IMR-90 (cell line): ENCODE measurements at regions not wholly inside any gene's neighbourhood (a gene's known extent, or its start where the extent isn't known, plus 50 kb on each side); places are given as distances from the start of the nearest gene placed in this dataset.

Experiments
- ATAC-seq: fragments of 200-7000 bp; cut with Tn5 transposase; 2 replicates; pipeline ENCODE4 v1.9.1; 2020; ENCODE audit warnings: low read depth, mild to moderate bottlenecking, moderate library complexity
- BruUV-seq: library from RNA; stranded (reverse); fragments of 400-500 nt; replicated peaks from 2 replicates; lab custom pipeline; 2021; lab: Mats Ljungman, UMichigan
- CTCF ChIA-PET: fragments of 300-600 bp; formaldehyde crosslinking; extraction: SDS; loops from one replicate; lab custom pipeline; 2021; ENCODE audit warnings: antibody characterized with exemption; lab: Yijun Ruan, JAX
- POLR2A ChIA-PET: fragments of 300-600 bp; sonication (Branson Sonifier 250); formaldehyde crosslinking; loops from one replicate; lab custom pipeline; 2022; ENCODE audit warnings: antibody characterized with exemption; ENCODE audit not compliant: unreplicated experiment; lab: Charles Lee
- DNase-seq: peaks from one replicate; pipeline ENCODE4 v3.0.0; 2013
- H2AFZ ChIP-seq: replicated peaks from 2 replicates; pipeline ENCODE3; 2013; ENCODE audit warnings: low read length, mild to moderate bottlenecking; ENCODE audit not compliant: poor library complexity
- H2AK5ac ChIP-seq: 2 replicates; pipeline ENCODE4 v1.6.1; 2013; ENCODE audit warnings: low read depth, low read length, inconsistent platforms
- H2AK9ac ChIP-seq: replicated peaks from 2 replicates; pipeline ENCODE3; 2013; ENCODE audit warnings: mild to moderate bottlenecking, low read depth, low read length, moderate library complexity; ENCODE audit not compliant: poor library complexity
- H2BK120ac ChIP-seq: 2 replicates; pipeline ENCODE4 v1.6.1; 2013; ENCODE audit warnings: low read depth, low read length, inconsistent platforms
- H2BK15ac ChIP-seq: 3 replicates; pipeline ENCODE4 v1.6.1; 2013; ENCODE audit warnings: low read depth, low read length, inconsistent platforms
- H2BK20ac ChIP-seq: 2 replicates; pipeline ENCODE4 v1.6.1; 2013; ENCODE audit warnings: low read depth, mild to moderate bottlenecking, inconsistent platforms, low read length, moderate library complexity
- H2BK5ac ChIP-seq: 2 replicates; pipeline ENCODE4 v1.6.1; 2013; ENCODE audit warnings: mild to moderate bottlenecking, low read depth, low read length, inconsistent platforms; ENCODE audit not compliant: poor library complexity, severe bottlenecking
- H3K14ac ChIP-seq: replicated peaks from 2 replicates; pipeline ENCODE4 v1.6.1; 2013; ENCODE audit warnings: low read depth, low read length, inconsistent platforms
- H3K18ac ChIP-seq: 2 replicates; pipeline ENCODE4 v1.6.1; 2013; ENCODE audit warnings: low read depth, low read length, control low read depth
- H3K23ac ChIP-seq: 2 replicates; pipeline ENCODE4 v1.6.1; 2013; ENCODE audit warnings: low read depth, low read length, inconsistent platforms
- H3K27ac ChIP-seq: 2 replicates; pipeline ENCODE4 v1.5.1; 2013; ENCODE audit warnings: mild to moderate bottlenecking, control low read depth, low read length; ENCODE audit not compliant: insufficient read depth
- H3K27me3 ChIP-seq: 2 replicates; pipeline ENCODE4 v1.6.1; 2013; ENCODE audit warnings: low read length; ENCODE audit not compliant: control insufficient read depth, insufficient read depth
- H3K36me3 ChIP-seq: 2 replicates; pipeline ENCODE4 v1.6.1; 2013; ENCODE audit warnings: low read length, mixed read lengths; ENCODE audit not compliant: control insufficient read depth, insufficient read depth
- H3K4ac ChIP-seq: 2 replicates; pipeline ENCODE4 v1.6.1; 2013; ENCODE audit warnings: low read depth, low read length, inconsistent platforms
- H3K4me1 ChIP-seq: 2 replicates; pipeline ENCODE4 v1.6.1; 2013; ENCODE audit warnings: low read length, mixed read lengths; ENCODE audit not compliant: control insufficient read depth, insufficient read depth
- H3K4me2 ChIP-seq: 2 replicates; pipeline ENCODE4 v1.6.1; 2013; ENCODE audit warnings: low read depth, mild to moderate bottlenecking, control low read depth, low read length, moderate library complexity
- H3K4me3 ChIP-seq: 2 replicates; pipeline ENCODE4 v1.5.1; 2013; ENCODE audit warnings: low read depth, mild to moderate bottlenecking, control low read depth, low read length, moderate library complexity; ENCODE audit not compliant: insufficient read depth
- H3K56ac ChIP-seq: 2 replicates; pipeline ENCODE4 v1.6.1; 2013; ENCODE audit warnings: low read length, inconsistent platforms; ENCODE audit not compliant: insufficient read depth; ENCODE audit errors: extremely low read depth
- H3K79me1 ChIP-seq, 2 experiments: 2 replicates each; pipeline ENCODE4 v1.6.1; 2013; ENCODE audit warnings: low read length in 2 of 2, inconsistent platforms in 1 of 2, low read depth in 1 of 2
- H3K9ac ChIP-seq: 2 replicates; pipeline ENCODE4 v1.6.1; 2013; ENCODE audit warnings: low read depth, low read length, control low read depth
- H3K9me1 ChIP-seq: 2 replicates; pipeline ENCODE4 v1.6.1; 2013; ENCODE audit warnings: low read length, inconsistent platforms; ENCODE audit not compliant: insufficient read depth
- H3K9me3 ChIP-seq: 2 replicates; pipeline ENCODE4 v1.6.1; 2013; ENCODE audit warnings: low read length; ENCODE audit not compliant: control insufficient read depth, insufficient read depth
- H4K20me1 ChIP-seq: 2 replicates; pipeline ENCODE4 v1.6.1; 2013; ENCODE audit warnings: low read length, inconsistent platforms; ENCODE audit not compliant: insufficient read depth
- H4K5ac ChIP-seq: 2 replicates; pipeline ENCODE4 v1.6.1; 2013; ENCODE audit warnings: mild to moderate bottlenecking, low read depth, low read length, control low read depth
- H4K8ac ChIP-seq, 2 experiments: 2 replicates each; pipeline ENCODE4 v1.6.1; 2013; ENCODE audit warnings: low read depth in 2 of 2, low read length in 2 of 2, control low read depth in 1 of 2, inconsistent platforms in 1 of 2
- H4K91ac ChIP-seq: 2 replicates; pipeline ENCODE4 v1.6.1; 2013; ENCODE audit warnings: low read depth, low read length, inconsistent platforms; ENCODE audit not compliant: insufficient read depth
- BHLHE40 ChIP-seq: fragments of 150-350 bp; IDR thresholded peaks from 2 replicates; pipeline ENCODE4 v1.6.1; 2016; ENCODE audit warnings: mild to moderate bottlenecking, low read depth, low read length
- CEBPB ChIP-seq: IDR thresholded peaks from 2 replicates; pipeline ENCODE4 v1.6.1; 2012; ENCODE audit warnings: low read depth, low read length, improper control_type of control experiment
- CHD1 ChIP-seq: IDR thresholded peaks from 2 replicates; pipeline ENCODE4 v1.6.1; 2012; ENCODE audit warnings: low read depth, low read length, improper control_type of control experiment
- ELK1 ChIP-seq: fragments of 150-350 bp; IDR thresholded peaks from 2 replicates; pipeline ENCODE4 v1.6.1; 2016; ENCODE audit warnings: low read depth, mild to moderate bottlenecking, low read length, moderate library complexity, borderline replicate concordance
- FOS ChIP-seq: fragments of 150-350 bp; IDR thresholded peaks from 2 replicates; pipeline ENCODE4 v1.6.1; 2016; ENCODE audit warnings: low read depth, low read length
- MAFK ChIP-seq: IDR thresholded peaks from 2 replicates; pipeline ENCODE4 v1.6.1; 2012; ENCODE audit warnings: low read depth, low read length, improper control_type of control experiment
- MAZ ChIP-seq: IDR thresholded peaks from 2 replicates; pipeline ENCODE4 v1.6.1; 2012; ENCODE audit warnings: low read depth, mild to moderate bottlenecking, low read length, improper control_type of control experiment, moderate library complexity, borderline replicate concordance
- NFE2L2 ChIP-seq: fragments of 150-350 bp; IDR thresholded peaks from 2 replicates; pipeline ENCODE4 v1.6.1; 2016; ENCODE audit warnings: low read depth, mild to moderate bottlenecking, low read length
- POLR2A ChIP-seq: IDR thresholded peaks from 2 replicates; pipeline ENCODE4 v1.6.1; 2012; ENCODE audit warnings: mild to moderate bottlenecking, low read depth, low read length
- RAD21 ChIP-seq: IDR thresholded peaks from 2 replicates; pipeline ENCODE4 v1.6.1; 2012; ENCODE audit warnings: low read length, improper control_type of control experiment
- RCOR1 ChIP-seq: IDR thresholded peaks from 2 replicates; pipeline ENCODE4 v1.6.1; 2012; ENCODE audit warnings: mild to moderate bottlenecking, low read length, improper control_type of control experiment; ENCODE audit not compliant: insufficient replicate concordance
- RFX5 ChIP-seq: IDR thresholded peaks from 2 replicates; pipeline ENCODE4 v1.8.0; 2012; ENCODE audit warnings: low read depth, mild to moderate bottlenecking, low read length, moderate library complexity
- USF2 ChIP-seq: fragments of 150-350 bp; IDR thresholded peaks from 2 replicates; pipeline ENCODE4 v1.6.1; 2017; ENCODE audit warnings: mild to moderate bottlenecking, antibody characterized with exemption, low read length, low read depth
- dilution Hi-C: fragments of 300-500 bp; cut with HindIII; formaldehyde crosslinking; loops from one replicate; pipeline ENCODE4 v1.14.3; 2018; ENCODE audit warnings: low sequenced_read_pairs; ENCODE audit not compliant: unreplicated experiment
- in situ Hi-C: fragments of 300-500 bp; cut with MboI; formaldehyde crosslinking; loops from 3 replicates; pipeline ENCODE4 v1.14.3; 2019; ENCODE audit warnings: low sequenced_read_pairs, inconsistent platforms, mixed read lengths
- intact Hi-C: fragments of 100-400 bp; cut with micrococcal nuclease; formaldehyde crosslinking; loops from 2 replicates; pipeline ENCODE4 v1.10.0; 2022
- TF ChIP-seq, protein P1 (sequence below): conservative IDR thresholded peaks from 2 replicates; pipeline ENCODE4 v1.5.1; 2012; ENCODE audit warnings: mild to moderate bottlenecking, low read depth, low read length, improper control_type of control experiment

GRCh38 chr4:4740071-4740470 is 119.4 kb upstream of the MSX1 start:
- peaks cover 22% of the 10 kb centered on the region for H3K27me3 ChIP-seq
- H4K91ac ChIP-seq, result no peak overlapping the region
- TF ChIP-seq RFX5 (no peak), CEBPB (no peak), POLR2A (no peak), MAZ (no peak), RAD21 (no peak), CHD1 (no peak), USF2 (no peak), MAFK (no peak), RCOR1 (no peak), ELK1 (no peak), FOS (no peak), BHLHE40 (no peak), NFE2L2 (no peak)
- TF ChIP-seq, protein P1, sequence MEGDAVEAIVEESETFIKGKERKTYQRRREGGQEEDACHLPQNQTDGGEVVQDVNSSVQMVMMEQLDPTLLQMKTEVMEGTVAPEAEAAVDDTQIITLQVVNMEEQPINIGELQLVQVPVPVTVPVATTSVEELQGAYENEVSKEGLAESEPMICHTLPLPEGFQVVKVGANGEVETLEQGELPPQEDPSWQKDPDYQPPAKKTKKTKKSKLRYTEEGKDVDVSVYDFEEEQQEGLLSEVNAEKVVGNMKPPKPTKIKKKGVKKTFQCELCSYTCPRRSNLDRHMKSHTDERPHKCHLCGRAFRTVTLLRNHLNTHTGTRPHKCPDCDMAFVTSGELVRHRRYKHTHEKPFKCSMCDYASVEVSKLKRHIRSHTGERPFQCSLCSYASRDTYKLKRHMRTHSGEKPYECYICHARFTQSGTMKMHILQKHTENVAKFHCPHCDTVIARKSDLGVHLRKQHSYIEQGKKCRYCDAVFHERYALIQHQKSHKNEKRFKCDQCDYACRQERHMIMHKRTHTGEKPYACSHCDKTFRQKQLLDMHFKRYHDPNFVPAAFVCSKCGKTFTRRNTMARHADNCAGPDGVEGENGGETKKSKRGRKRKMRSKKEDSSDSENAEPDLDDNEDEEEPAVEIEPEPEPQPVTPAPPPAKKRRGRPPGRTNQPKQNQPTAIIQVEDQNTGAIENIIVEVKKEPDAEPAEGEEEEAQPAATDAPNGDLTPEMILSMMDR, result no peak
- H3K9ac ChIP-seq, result no peak overlapping the region
- no peak overlapping the region for H3K4me3 ChIP-seq
- H3K18ac ChIP-seq, result no peak overlapping the region
- no peak overlapping the region for H2BK20ac ChIP-seq
- H3K23ac ChIP-seq, result no peak overlapping the region
- in situ Hi-C loops (no loop called here), dilution Hi-C loops (no loop called here), intact Hi-C loops (no loop called here)
- H4K5ac ChIP-seq, result no peak overlapping the region
- ATAC-seq (no peak), DNase-seq (no peak)
- no peaks in the 10 kb centered on the region for H3K36me3 ChIP-seq
- no peak overlapping the region for H3K4ac ChIP-seq
- H2BK15ac ChIP-seq, result no peak overlapping the region
- no TSS peak for BruUV-seq
- no peak overlapping the region for H3K4me2 ChIP-seq
- no peak overlapping the region for H2BK120ac ChIP-seq
- peaks cover 1% of the 10 kb centered on the region; the same call in 1 of the 2 replicates for H3K4me1 ChIP-seq
- ChIA-PET CTCF (no interaction called here), POLR2A (no interaction called here)
- H2AK5ac ChIP-seq, result no peak overlapping the region
- no peaks in the 10 kb centered on the region for H3K79me1 ChIP-seq
- H4K8ac ChIP-seq, result no peak overlapping the region
- H3K9me1 ChIP-seq, result no peaks in the 10 kb centered on the region
- no peak overlapping the region for H3K56ac ChIP-seq
- H2AK9ac ChIP-seq, result no peak overlapping the region
- no peak overlapping the region for H3K27ac ChIP-seq
- peaks cover 2% of the 10 kb centered on the region; the same call in 1 of the 2 replicates for H3K9me3 ChIP-seq
- H3K14ac ChIP-seq, result no peak overlapping the region
- H2AFZ ChIP-seq, result no peak overlapping the region
- H4K20me1 ChIP-seq, result no peaks in the 10 kb centered on the region
- no peak overlapping the region for H2BK5ac ChIP-seq
